ENCODE measurements at regions not wholly inside any gene's neighbourhood (a gene's known extent, or its start where the extent isn't known, plus 50 kb on each side); places are given as distances from the start of the nearest gene placed in this dataset.
"Not testable (repeated sequence)": the region's sequence is repeated elsewhere in the genome, so short reads cannot be mapped to it uniquely, and the experiment has no call there.

DNA sequence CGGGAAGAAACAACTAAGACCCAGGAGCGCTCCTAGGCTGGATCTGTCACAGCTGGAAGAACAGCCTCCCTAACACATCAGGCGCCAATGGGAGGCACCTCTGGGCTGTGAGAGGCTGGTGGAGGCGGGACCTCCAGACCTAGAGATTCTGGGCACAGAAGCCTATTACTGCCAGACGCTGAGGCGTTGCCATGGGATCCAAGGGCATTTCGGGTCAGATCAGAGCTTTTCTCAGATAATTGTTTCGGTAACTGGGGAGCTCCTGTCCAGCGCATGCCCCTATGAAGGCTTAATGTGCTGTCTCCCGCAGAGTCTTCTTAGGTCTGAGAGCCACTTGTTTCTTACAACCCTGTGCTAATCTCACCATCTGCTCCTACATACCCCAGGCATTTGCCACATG, 339.2 kb downstream of the ZNF716 start:
- no peak overlapping the region for H3K4me3 ChIP-seq (ENCODE audit: low read depth, low read length)
- TF ChIP-seq, protein P1, sequence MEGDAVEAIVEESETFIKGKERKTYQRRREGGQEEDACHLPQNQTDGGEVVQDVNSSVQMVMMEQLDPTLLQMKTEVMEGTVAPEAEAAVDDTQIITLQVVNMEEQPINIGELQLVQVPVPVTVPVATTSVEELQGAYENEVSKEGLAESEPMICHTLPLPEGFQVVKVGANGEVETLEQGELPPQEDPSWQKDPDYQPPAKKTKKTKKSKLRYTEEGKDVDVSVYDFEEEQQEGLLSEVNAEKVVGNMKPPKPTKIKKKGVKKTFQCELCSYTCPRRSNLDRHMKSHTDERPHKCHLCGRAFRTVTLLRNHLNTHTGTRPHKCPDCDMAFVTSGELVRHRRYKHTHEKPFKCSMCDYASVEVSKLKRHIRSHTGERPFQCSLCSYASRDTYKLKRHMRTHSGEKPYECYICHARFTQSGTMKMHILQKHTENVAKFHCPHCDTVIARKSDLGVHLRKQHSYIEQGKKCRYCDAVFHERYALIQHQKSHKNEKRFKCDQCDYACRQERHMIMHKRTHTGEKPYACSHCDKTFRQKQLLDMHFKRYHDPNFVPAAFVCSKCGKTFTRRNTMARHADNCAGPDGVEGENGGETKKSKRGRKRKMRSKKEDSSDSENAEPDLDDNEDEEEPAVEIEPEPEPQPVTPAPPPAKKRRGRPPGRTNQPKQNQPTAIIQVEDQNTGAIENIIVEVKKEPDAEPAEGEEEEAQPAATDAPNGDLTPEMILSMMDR (IDR thresholded peaks at IDR 0.05; ENCODE audit: insufficient read depth, low read length), result no peak
- DNase-seq (ENCODE audit: low read depth), result no peak

DNA sequence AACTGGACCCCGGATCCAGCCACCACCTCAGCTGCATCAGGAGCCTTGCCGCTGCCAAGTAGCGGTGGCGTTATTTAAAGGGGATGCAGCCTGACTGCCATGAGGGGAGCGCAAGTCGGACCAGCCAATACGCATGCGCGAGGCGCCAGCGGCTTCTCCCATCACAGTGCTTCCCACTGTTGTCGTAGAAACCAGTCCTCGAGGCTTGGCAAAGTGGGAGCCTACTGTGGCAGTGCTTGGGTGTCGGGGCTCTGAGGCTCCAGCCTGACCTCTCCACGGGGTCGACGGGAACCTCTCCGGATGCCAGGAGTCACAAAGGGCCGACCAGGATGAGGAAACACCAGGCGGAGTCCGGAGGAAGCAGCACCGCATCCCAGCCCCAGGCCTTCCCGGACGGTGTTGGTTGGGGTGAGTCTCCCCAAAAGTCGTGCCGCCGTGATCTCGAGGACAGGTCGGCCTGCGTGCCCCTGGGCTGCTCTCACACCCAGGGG, 369.6 kb downstream of the ZNF716 start:
- TF ChIP-seq, protein P1 (IDR thresholded peaks at IDR 0.05; ENCODE audit: insufficient read depth, low read length), result no peak
- H3K4me3 ChIP-seq (ENCODE audit: low read depth, low read length), result no peak overlapping the region
- DNase-seq (ENCODE audit: low read depth), result no peak

DNA sequence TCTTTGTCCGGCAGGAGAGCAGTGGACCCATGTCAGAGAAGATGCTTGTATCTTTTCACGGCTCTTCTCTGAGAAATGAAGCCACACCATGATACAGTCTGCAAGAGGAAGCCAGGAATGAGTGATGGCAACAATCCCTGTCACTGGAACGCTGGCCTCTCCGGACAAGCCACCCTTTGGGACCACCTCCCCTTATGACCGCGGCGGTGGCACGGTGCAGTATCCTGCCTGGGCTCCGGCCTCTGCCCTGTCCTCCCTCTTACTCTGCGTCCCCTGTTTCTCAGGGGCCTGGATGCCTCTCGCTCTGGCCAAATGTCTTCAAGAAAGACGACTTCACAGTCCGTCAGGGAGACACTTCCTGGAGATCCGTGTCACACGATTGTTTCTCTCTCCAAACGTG, 370.5 kb downstream of the ZNF716 start:
- DNase-seq (ENCODE audit: low read depth), result no peak
- H3K4me3 ChIP-seq (ENCODE audit: low read depth, low read length), result no peak overlapping the region
- TF ChIP-seq, protein P1 (IDR thresholded peaks at IDR 0.05; ENCODE audit: insufficient read depth, low read length), result no peak

DNA sequence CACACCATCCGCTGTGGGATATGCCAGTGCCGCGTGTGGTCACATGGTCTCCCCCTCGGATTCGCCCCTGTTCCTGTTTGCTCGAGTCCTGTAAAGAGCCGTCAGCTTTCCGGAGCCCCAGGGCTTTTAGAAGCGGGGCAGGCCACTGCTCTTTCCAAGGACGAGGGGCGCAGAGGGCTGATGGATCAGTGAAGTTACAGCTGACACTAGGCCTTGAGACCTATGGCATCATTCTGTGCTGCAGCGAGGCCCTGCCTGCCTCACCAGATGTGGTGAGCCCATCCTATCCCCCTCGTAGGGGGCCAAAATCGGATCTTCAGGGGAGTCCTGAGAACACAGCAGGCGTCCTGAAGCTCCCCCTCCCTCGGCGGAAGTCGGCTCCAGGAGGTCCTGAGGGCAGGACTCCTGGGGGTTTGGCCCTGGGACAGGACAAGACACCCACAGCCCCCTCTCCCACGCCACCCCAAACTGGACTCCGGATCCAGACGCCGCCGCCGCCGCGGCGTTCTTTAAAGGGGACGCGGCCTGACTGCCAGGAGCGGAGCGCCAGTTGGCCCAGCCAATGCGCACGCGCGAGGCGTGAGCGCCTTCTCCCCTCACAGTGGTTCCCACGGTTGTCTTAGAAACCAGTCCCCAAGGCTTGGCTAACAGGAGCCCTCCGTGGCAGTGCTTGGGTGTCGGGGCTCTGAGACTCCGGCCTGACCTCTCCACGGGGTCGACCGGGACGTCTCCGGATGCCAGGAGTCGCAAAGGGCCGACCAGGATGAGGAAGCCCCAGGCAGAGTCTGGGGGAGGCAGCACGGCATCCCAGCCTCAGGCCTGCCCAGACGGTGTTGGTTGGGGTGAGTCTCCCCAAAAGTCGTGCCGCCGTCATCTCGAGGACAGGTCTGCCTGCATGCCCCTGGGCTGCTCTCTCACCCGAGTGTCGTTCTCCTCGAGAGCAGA, 371.7 kb downstream of the ZNF716 start:
- DNase-seq (ENCODE audit: low read depth), result no peak
- H3K4me3 ChIP-seq (ENCODE audit: low read depth, low read length), result no peak overlapping the region
- TF ChIP-seq, protein P1 (IDR thresholded peaks at IDR 0.05; ENCODE audit: insufficient read depth, low read length), result no peak

DNA sequence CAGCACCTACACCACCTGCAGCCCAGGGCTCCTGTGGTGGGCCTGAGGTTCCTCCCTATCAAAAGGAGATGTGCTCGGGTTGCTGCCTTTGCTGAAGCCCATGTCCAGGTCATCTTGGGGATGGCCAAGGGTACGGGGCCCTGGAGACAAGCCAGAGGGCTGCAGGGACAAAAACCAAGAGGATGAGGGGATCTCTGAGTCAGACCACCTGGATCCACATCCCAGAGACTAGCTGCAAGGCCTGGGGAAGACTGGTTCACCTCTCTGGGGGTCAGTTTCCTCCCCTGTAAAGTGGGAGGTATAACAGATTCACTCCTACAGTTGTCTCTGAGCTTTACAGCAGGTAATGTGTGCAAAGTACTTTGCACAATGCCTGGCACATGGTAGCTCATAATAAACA, 376.6 kb downstream of the ZNF716 start:
- not testable (repeated sequence) for DNase-seq (ENCODE audit: low read depth); H3K4me3 ChIP-seq (ENCODE audit: low read depth, low read length)

DNA sequence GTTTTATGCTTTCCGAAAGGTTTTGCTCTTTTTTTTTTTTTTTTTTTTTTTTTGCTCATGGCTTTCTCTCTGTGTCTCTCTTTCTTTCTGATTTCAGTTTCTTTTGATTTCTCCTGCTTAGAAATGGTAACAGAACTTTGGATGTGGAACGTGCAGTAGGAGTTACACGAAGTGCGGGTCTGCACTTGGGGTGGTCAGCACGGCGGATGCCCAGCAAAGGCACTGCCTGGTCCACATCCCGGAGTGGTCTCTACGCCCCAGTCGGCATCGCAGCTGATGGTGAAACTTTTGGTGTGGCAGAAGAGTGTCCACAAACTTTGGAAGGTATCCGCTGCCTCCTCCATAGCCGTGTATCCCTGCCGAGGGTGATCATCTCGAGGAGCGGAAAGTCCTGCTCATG, 385.2 kb downstream of the ZNF716 start:
- DNase-seq (ENCODE audit: low read depth); H3K4me3 ChIP-seq (ENCODE audit: low read depth, low read length): not testable (repeated sequence)

DNA sequence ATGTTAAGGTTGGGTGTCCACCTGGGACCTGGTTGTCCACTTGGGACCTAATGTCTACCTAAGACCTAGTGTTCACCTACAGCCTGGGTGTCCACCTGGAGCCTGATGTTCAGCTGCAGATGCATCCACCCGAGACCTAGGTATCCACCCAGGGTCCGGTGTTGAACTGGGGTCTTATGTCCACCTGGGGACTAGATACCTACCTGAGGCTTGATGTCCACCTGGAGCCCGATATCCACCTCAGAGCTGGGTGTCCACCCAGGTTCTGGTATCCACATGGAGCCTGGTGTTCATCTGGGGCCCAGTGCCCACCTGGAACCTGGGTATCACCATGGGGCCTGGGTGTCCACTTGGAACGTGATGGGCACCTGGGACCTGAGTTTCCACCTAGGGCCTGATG, 389.2 kb downstream of the ZNF716 start:
- not testable (repeated sequence) for DNase-seq (ENCODE audit: low read depth); H3K4me3 ChIP-seq (ENCODE audit: low read depth, low read length)

DNA sequence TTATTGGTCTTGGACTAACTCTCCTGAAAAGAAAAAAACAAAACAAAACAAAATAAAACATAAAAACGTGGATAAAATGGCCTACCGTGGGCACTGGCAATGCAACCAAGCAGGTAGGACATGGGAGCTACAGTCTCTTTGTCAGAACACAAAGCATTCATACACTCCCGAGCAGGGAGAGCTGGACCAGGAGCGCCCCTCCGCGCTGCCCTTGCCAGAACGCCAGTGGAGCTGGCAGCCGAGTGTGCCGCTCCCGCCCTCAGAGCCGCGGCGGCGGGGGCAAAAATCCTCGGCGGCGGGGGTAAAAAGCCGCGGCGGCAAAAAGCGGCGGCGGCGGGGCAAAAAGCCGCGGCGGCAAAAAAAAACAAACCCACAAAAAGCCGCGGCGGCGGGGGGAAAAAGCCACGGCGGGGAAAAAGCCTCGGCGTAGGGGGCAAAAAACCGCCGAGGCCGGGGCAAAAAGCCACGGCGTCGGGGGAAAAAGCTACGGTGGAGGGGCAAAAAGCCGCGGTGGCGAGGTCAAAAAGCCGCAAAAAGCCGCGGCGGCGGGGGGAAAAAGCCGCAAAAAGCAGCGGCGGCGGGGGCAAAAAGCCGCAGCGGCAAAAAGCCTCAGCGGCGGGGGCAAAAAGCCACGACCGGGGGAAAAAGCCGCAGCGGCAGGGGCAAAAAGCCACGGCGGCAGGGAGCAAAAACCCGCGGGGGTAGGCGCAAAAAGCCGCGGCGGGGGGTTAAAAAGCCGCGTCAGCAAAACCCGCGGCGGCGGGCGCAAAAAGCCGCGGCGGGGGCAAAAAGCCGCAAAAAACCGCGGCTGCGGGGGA, 418.1 kb downstream of the ZNF716 start:
- TF ChIP-seq, protein P1 (IDR thresholded peaks at IDR 0.05; ENCODE audit: insufficient read depth, low read length), result no peak
- DNase-seq (ENCODE audit: low read depth), result no peak
- peak overlapping the region; percentile 41 for H3K4me3 ChIP-seq (ENCODE audit: low read depth, low read length)
